Right lobe of liver (tissue), 4 donors: ENCODE measurements at regions not wholly inside any gene's neighbourhood (a gene's known extent, or its start where the extent isn't known, plus 50 kb on each side); places are given as distances from the start of the nearest gene placed in this dataset.

Experiments used
- CTCF ChIP-seq, 4 donors: fragments of 200-600 bp in 3 of 4; fragments of 450-650 bp in 1 of 4; IDR thresholded peaks; one replicate each; pipeline versions ENCODE4 v1.5.1 to v1.8.0; 2016 to 2022; ENCODE audit warnings: antibody characterized with exemption in 4 of 4, mild to moderate bottlenecking in 2 of 4
- POLR2A ChIP-seq: fragments of 450-650 bp; IDR thresholded peaks from one replicate; pipeline ENCODE4 v1.6.1; 2017; ENCODE audit warnings: antibody characterized with exemption, mild to moderate bottlenecking
- donor health status: DM: no; HTN: no; CAD: no.
- donor health status: DM: no; HTN: no; CAD: no.
- donor health status: DM: no; HTN: yes; CAD: no.

- TF ChIP-seq CTCF (IDR thresholded peaks at IDR 0.05): no peak
- no peak for TF ChIP-seq POLR2A
Observed at GRCh38 chr9:87111010-87111409, 163.7 kb upstream of the GAS1 start.
